ENCODE measurements at regions not wholly inside any gene's neighbourhood (a gene's known extent, or its start where the extent isn't known, plus 50 kb on each side); places are given as distances from the start of the nearest gene placed in this dataset.
A peak's percentile ranks its signal among the peaks of the same experiment; 100 is the strongest.

DNA sequence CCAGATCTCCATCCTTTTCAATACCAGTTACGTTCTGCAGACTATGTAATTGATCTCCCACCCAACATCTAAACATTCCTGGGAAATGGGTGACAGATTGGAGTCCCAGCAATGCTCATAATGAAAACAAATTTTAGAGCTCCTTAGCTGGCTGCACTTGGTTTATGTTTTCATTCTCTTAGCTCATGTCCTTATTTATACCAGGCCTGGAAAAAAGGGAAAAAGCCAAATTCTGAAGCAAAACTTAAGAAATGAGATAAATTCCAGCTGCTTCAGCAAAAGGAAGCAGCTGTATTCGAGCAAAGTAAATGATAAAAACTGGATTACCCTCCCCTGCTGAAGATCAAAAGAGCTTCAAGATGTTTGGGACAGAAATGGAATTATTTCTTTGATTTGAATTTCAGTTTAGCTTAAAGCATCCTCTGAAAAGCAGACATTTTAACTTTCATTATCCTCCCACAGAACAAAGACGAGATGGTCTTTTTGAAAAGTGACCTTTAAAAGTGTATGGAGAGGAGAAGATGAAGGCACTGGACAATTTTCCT is 196.5 kb upstream of the THUMPD2 start:
- Histone ChIP-seq H4K20me1 (ENCODE audit: insufficient read depth, low read length) (no peaks in the 10 kb centered on the region), H3K9ac (ENCODE audit: low read depth, low read length) (no peak overlapping the region), H3K27ac (ENCODE audit: insufficient read depth, low read length) (peak overlapping the region; percentile 50; the same call in 1 of the 2 replicates), H3K4me3 (ENCODE audit: insufficient read depth, low read depth, low read length) (no peak overlapping the region), H2BK120ac (ENCODE audit: low read depth, low read length) (peak overlapping the region; percentile 21; the same call in 1 of the 2 replicates), H2BK20ac (ENCODE audit: low read depth, low read length) (0 out of 2 replicates have a peak overlapping the region, but pooled peaks have one; percentile 40), H2AFZ (replicated peaks; ENCODE audit: low read length, poor library complexity) (no peak overlapping the region), H3K14ac (replicated peaks; ENCODE audit: low read depth, low read length) (0 out of 2 replicates have a peak overlapping the region, but pooled peaks have one; percentile 17), H3K4ac (ENCODE audit: low read depth, low read length) (peak overlapping the region; percentile 24; the same call in 1 of the 2 replicates), H2BK5ac (ENCODE audit: low read depth, low read length, poor library complexity, severe bottlenecking) (peak overlapping the region; percentile 36), H3K79me1 (ENCODE audit: low read depth in 1 of 2, low read length in 2 of 2) (no peaks in the 10 kb centered on the region), H3K18ac (ENCODE audit: low read depth, low read length) (peak overlapping the region; percentile 63), H3K4me1 (ENCODE audit: control insufficient read depth, insufficient read depth, low read length) (peaks cover 5% of the 10 kb centered on the region; the same call in 1 of the 2 replicates), H4K91ac (ENCODE audit: insufficient read depth, low read depth, low read length) (no peak overlapping the region; the same call in 1 of the 2 replicates), H3K36me3 (ENCODE audit: control insufficient read depth, insufficient read depth, low read length) (no peaks in the 10 kb centered on the region), H2AK5ac (ENCODE audit: low read depth, low read length) (no peak overlapping the region), H2BK15ac (ENCODE audit: low read depth, low read length) (no peak overlapping the region), H3K9me3 (ENCODE audit: control insufficient read depth, insufficient read depth, low read length) (no peaks in the 10 kb centered on the region), H3K56ac (ENCODE audit: extremely low read depth, insufficient read depth, low read length) (no peak overlapping the region), H3K4me2 (ENCODE audit: low read depth, low read length) (peak overlapping the region; percentile 51), H4K5ac (ENCODE audit: low read depth, low read length) (peak overlapping the region; percentile 79), H4K8ac (ENCODE audit: low read depth in 2 of 2, low read length in 2 of 2) (peak overlapping the region in 1 of 2 experiments; percentile 44; a peak in 1 of 4 replicates), H3K23ac (ENCODE audit: low read depth, low read length) (no peak overlapping the region), H2AK9ac (replicated peaks; ENCODE audit: low read depth, low read length, poor library complexity) (no peak overlapping the region), H3K27me3 (ENCODE audit: control insufficient read depth, insufficient read depth, low read length) (no peaks in the 10 kb centered on the region), H3K9me1 (ENCODE audit: insufficient read depth, low read length) (no peaks in the 10 kb centered on the region)
- ATAC-seq (ENCODE audit: low read depth) (peak; percentile 79), DNase-seq (peak; percentile 17)
- BruUV-seq (replicated peaks): no TSS peak
- ChIA-PET CTCF (interaction anchor here (0.5 to 0.7 kb wide), 2 partner anchors 12 to 20 kb away, joined by 3 to 8 read pairs; no protein-coding TSS in a partner anchor), POLR2A (ENCODE audit: unreplicated experiment) (no interaction called here)
- intact Hi-C loops (cut with micrococcal nuclease): no loop called here
- TF ChIP-seq CHD1 (IDR thresholded peaks at IDR 0.05; ENCODE audit: low read depth, low read length): no peak
- TF ChIP-seq, protein P1, sequence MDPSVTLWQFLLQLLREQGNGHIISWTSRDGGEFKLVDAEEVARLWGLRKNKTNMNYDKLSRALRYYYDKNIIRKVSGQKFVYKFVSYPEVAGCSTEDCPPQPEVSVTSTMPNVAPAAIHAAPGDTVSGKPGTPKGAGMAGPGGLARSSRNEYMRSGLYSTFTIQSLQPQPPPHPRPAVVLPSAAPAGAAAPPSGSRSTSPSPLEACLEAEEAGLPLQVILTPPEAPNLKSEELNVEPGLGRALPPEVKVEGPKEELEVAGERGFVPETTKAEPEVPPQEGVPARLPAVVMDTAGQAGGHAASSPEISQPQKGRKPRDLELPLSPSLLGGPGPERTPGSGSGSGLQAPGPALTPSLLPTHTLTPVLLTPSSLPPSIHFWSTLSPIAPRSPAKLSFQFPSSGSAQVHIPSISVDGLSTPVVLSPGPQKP (IDR thresholded peaks at IDR 0.05; ENCODE audit: borderline replicate concordance, low read depth, low read length): no peak
- no peak for TF ChIP-seq MAZ (IDR thresholded peaks at IDR 0.05; ENCODE audit: borderline replicate concordance, low read depth, low read length)
- no peak for TF ChIP-seq RFX5 (IDR thresholded peaks at IDR 0.05; ENCODE audit: low read depth, low read length)
- TF ChIP-seq MAFK (IDR thresholded peaks at IDR 0.05; ENCODE audit: low read depth, low read length): no peak
- TF ChIP-seq POLR2A (IDR thresholded peaks at IDR 0.05; ENCODE audit: low read depth, low read length): no peak
- no peak for TF ChIP-seq MXI1 (IDR thresholded peaks at IDR 0.05; ENCODE audit: borderline replicate concordance, low read depth, low read length)
- TF ChIP-seq NFE2L2 (IDR thresholded peaks at IDR 0.05; ENCODE audit: low read depth, low read length): no peak
- TF ChIP-seq, protein P2, sequence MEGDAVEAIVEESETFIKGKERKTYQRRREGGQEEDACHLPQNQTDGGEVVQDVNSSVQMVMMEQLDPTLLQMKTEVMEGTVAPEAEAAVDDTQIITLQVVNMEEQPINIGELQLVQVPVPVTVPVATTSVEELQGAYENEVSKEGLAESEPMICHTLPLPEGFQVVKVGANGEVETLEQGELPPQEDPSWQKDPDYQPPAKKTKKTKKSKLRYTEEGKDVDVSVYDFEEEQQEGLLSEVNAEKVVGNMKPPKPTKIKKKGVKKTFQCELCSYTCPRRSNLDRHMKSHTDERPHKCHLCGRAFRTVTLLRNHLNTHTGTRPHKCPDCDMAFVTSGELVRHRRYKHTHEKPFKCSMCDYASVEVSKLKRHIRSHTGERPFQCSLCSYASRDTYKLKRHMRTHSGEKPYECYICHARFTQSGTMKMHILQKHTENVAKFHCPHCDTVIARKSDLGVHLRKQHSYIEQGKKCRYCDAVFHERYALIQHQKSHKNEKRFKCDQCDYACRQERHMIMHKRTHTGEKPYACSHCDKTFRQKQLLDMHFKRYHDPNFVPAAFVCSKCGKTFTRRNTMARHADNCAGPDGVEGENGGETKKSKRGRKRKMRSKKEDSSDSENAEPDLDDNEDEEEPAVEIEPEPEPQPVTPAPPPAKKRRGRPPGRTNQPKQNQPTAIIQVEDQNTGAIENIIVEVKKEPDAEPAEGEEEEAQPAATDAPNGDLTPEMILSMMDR (conservative IDR thresholded peaks at IDR 0.05; ENCODE audit: low read depth, low read length): no peak
- TF ChIP-seq RAD21 (IDR thresholded peaks at IDR 0.05; ENCODE audit: low read length): no peak
- TF ChIP-seq SMC3 (IDR thresholded peaks at IDR 0.05; ENCODE audit: low read depth, low read length): no peak
- TF ChIP-seq BHLHE40 (IDR thresholded peaks at IDR 0.05; ENCODE audit: low read depth, low read length): no peak
- no peak for TF ChIP-seq RCOR1 (IDR thresholded peaks at IDR 0.05; ENCODE audit: insufficient replicate concordance, low read length)
- no peak for TF ChIP-seq CEBPB (IDR thresholded peaks at IDR 0.05; ENCODE audit: low read depth, low read length)
- TF ChIP-seq, protein P3, sequence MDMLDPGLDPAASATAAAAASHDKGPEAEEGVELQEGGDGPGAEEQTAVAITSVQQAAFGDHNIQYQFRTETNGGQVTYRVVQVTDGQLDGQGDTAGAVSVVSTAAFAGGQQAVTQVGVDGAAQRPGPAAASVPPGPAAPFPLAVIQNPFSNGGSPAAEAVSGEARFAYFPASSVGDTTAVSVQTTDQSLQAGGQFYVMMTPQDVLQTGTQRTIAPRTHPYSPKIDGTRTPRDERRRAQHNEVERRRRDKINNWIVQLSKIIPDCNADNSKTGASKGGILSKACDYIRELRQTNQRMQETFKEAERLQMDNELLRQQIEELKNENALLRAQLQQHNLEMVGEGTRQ (IDR thresholded peaks at IDR 0.05; ENCODE audit: low read depth, low read length): no peak
- TF ChIP-seq FOS (IDR thresholded peaks at IDR 0.05; ENCODE audit: low read depth, low read length): no peak
- no CpG with 5 or more reads among the region's 3 CpGs for WGBS, 2 experiments (ENCODE audit: extremely low coverage in 2 of 2, insufficient read length in 1 of 2)
- dilution Hi-C loops (cut with HindIII; ENCODE audit: low sequenced_read_pairs, unreplicated experiment): no loop called here
- in situ Hi-C loops (cut with MboI; ENCODE audit: low sequenced_read_pairs): no loop called here
